Neural progenitor cell (in vitro differentiated cells): ENCODE measurements at regions not wholly inside any gene's neighbourhood (a gene's known extent, or its start where the extent isn't known, plus 50 kb on each side); places are given as distances from the start of the nearest gene placed in this dataset.

Source experiments
- DNase-seq: peaks from one replicate; pipeline ENCODE4 v3.0.0-alpha.2; 2016; ENCODE audit warnings: low spot score
- H2AFZ ChIP-seq: fragments of 200-600 bp; sonication (generic); replicated peaks from 2 replicates; pipeline ENCODE4 v1.6.1; 2016; ENCODE audit warnings: antibody characterized with exemption
- H3F3A ChIP-seq: fragments of 200-600 bp; sonication (generic); 2 replicates; pipeline ENCODE4 v1.6.1; 2016; ENCODE audit warnings: antibody characterized with exemption, low read depth
- H3K27ac ChIP-seq: fragments of 200-600 bp; sonication (generic); 2 replicates; pipeline ENCODE4 v1.5.1; 2016; ENCODE audit warnings: mild to moderate bottlenecking
- H3K27me3 ChIP-seq: fragments of 200-600 bp; sonication (generic); 2 replicates; pipeline ENCODE4 v1.6.1; 2016; ENCODE audit warnings: mild to moderate bottlenecking, moderate library complexity
- H3K36me3 ChIP-seq: fragments of 200-600 bp; sonication (generic); 2 replicates; pipeline ENCODE4 v1.5.1; 2016
- H3K4me1 ChIP-seq: fragments of 200-600 bp; sonication (generic); 2 replicates; pipeline ENCODE4 v1.6.1; 2016; ENCODE audit warnings: mixed run types
- H3K4me2 ChIP-seq: fragments of 200-600 bp; sonication (generic); 2 replicates; pipeline ENCODE4 v1.6.1; 2016
- H3K4me3 ChIP-seq: fragments of 200-600 bp; sonication (generic); 2 replicates; pipeline ENCODE4 v1.5.1; 2016
- H3K79me2 ChIP-seq: fragments of 200-600 bp; sonication (generic); 2 replicates; pipeline ENCODE4 v1.6.1; 2016; ENCODE audit warnings: low read depth
- H3K9ac ChIP-seq: fragments of 200-600 bp; sonication (generic); 2 replicates; pipeline ENCODE4 v1.6.1; 2016
- H3K9me3 ChIP-seq: fragments of 200-600 bp; sonication (generic); 2 replicates; pipeline ENCODE4 v1.5.1; 2016; ENCODE audit warnings: low read depth
- H4K20me1 ChIP-seq: fragments of 200-600 bp; sonication (generic); 2 replicates; pipeline ENCODE4 v1.6.1; 2016; ENCODE audit warnings: low read depth
- H3K27ac Mint-ChIP-seq: 3 replicates; pipeline ENCODE4 v1.8.0; 2021; ENCODE audit warnings: mixed read lengths
- H3K27me3 Mint-ChIP-seq: 2 replicates; pipeline ENCODE4 v1.8.0; 2022; ENCODE audit warnings: low read depth, mild to moderate bottlenecking, inconsistent platforms, moderate library complexity, mixed read lengths; ENCODE audit not compliant: insufficient read depth
- H3K36me3 Mint-ChIP-seq: 3 replicates; pipeline ENCODE4 v1.8.0; 2021; ENCODE audit warnings: mixed read lengths
- H3K4me1 Mint-ChIP-seq: 3 replicates; pipeline ENCODE4 v1.8.0; 2021; ENCODE audit warnings: mixed read lengths
- H3K4me3 Mint-ChIP-seq: 3 replicates; pipeline ENCODE4 v1.8.0; 2021; ENCODE audit warnings: mild to moderate bottlenecking, moderate library complexity, mixed read lengths
- H3K9me3 Mint-ChIP-seq: 3 replicates; pipeline ENCODE4 v1.8.0; 2020; ENCODE audit warnings: mixed read lengths
- EZH2 ChIP-seq: fragments of 200-600 bp; sonication (generic); IDR thresholded peaks from 2 replicates; pipeline ENCODE4 v1.6.1; 2017; ENCODE audit warnings: antibody characterized with exemption, mild to moderate bottlenecking, moderate library complexity
- EZH2phosphoT487 ChIP-seq: fragments of 200-600 bp; sonication (generic); IDR thresholded peaks from 2 replicates; pipeline ENCODE4 v1.6.1; 2017; ENCODE audit warnings: antibody characterized with exemption
- TF ChIP-seq, protein P1 (sequence below): fragments of 200-600 bp; sonication (generic); IDR thresholded peaks from 2 replicates; pipeline ENCODE4 v1.5.1; 2017; ENCODE audit warnings: antibody characterized with exemption, mild to moderate bottlenecking

DNA sequence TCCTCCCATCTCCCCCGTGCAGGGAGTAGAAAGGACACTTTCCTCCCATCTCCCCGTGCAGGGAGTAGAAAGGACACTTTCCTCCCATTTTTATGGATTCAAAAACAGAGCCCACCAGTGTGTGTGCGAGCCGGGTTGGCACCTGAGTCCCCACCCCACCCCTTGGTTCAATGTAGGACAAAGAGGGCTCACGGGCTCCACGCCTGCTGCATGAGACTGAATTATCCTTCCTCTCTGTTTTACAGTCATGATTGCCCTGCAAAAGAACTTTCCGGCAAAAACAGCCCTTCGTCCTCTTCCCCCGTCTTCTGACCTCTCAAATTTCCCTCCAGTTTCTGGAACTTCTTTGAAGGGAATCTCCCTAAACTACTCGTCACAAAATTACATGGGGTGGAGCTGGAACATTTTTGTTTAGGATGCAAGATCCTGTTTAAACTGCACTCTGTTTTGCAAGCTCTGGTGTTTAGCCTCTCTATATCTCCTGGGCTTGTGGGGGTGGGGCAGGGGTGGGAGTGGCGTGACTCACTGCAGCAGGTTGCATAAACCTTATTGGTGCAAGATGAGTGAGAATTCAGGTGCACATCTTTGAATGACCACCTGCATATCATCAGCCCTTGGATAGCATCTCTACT lies 99.8 kb downstream of the PSMG1 start:
- H3K4me1 ChIP-seq, result peaks cover 13% of the 10 kb centered on the region
- H3K27ac ChIP-seq, result no peak overlapping the region
- no peaks in the 10 kb centered on the region for H3K27me3 ChIP-seq
- DNase-seq, result no peak
- no peaks in the 10 kb centered on the region for H4K20me1 ChIP-seq
- Mint-ChIP-seq H3K27me3 (peaks cover 2% of the 10 kb centered on the region), H3K4me1 (peaks cover 21% of the 10 kb centered on the region), H3K4me3 (no peak overlapping the region), H3K9me3 (no peaks in the 10 kb centered on the region), H3K36me3 (no peaks in the 10 kb centered on the region), H3K27ac (no peak overlapping the region)
- no peaks in the 10 kb centered on the region for H3K36me3 ChIP-seq
- no peak overlapping the region for H3K4me2 ChIP-seq
- no peak overlapping the region for H2AFZ ChIP-seq
- no peaks in the 10 kb centered on the region for H3K9me3 ChIP-seq
- no peak overlapping the region for H3K4me3 ChIP-seq
- no peak for TF ChIP-seq EZH2phosphoT487
- H3K79me2 ChIP-seq, result no peaks in the 10 kb centered on the region
- peaks cover 17% of the 10 kb centered on the region for H3F3A ChIP-seq
- no peak overlapping the region for H3K9ac ChIP-seq

DNA sequence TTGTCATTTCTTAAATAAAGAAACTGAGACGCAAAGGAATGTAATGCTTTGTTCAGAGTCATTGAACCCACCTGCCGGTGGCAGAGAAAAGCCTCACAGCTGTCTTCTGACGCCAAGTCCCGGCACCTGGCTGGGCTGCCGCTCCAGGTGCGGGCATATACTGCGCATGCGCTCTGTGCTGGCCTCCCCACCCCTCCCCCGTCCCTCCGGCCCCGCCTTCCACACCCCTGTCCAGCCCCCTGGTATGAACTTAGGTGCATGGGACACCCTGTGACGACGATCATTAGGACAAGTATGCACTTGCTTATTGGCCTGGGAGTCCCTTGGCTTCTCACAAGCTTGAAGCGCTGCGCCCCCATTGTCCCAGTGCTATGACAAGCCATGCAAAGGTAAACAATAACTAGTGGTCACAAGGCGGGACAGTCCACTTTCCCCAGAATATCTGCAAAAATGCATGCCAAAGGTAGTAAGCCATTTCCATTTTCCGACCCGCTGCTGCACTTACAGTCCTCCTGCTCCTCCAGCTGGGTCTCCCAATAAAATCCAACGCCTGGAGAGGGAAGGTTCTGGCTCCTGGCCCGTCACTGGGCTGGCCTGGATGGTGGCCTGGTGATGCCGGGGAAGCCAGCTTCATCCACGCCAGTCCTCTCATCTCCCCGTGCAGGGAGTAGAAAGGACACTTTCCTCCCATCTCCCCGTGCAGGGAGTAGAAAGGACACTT lies 100.4 kb downstream of the PSMG1 start:
- Histone ChIP-seq H3K4me3 (no peak overlapping the region), H3K4me1 (peaks cover 8% of the 10 kb centered on the region), H3K27ac (no peak overlapping the region), H3K27me3 (no peaks in the 10 kb centered on the region), H3K36me3 (no peaks in the 10 kb centered on the region), H3K9me3 (no peaks in the 10 kb centered on the region), H3K4me2 (peak overlapping the region; percentile 33), H4K20me1 (no peaks in the 10 kb centered on the region), H2AFZ (no peak overlapping the region), H3F3A (peaks cover 11% of the 10 kb centered on the region), H3K9ac (no peak overlapping the region), H3K79me2 (no peaks in the 10 kb centered on the region)
- Mint-ChIP-seq H3K9me3 (no peaks in the 10 kb centered on the region), H3K4me3 (no peak overlapping the region), H3K27me3 (peaks cover 2% of the 10 kb centered on the region), H3K36me3 (no peaks in the 10 kb centered on the region), H3K4me1 (peaks cover 14% of the 10 kb centered on the region), H3K27ac (no peak overlapping the region)
- peak; percentile 51 for DNase-seq
- TF ChIP-seq EZH2, result no peak
- TF ChIP-seq, protein P1, sequence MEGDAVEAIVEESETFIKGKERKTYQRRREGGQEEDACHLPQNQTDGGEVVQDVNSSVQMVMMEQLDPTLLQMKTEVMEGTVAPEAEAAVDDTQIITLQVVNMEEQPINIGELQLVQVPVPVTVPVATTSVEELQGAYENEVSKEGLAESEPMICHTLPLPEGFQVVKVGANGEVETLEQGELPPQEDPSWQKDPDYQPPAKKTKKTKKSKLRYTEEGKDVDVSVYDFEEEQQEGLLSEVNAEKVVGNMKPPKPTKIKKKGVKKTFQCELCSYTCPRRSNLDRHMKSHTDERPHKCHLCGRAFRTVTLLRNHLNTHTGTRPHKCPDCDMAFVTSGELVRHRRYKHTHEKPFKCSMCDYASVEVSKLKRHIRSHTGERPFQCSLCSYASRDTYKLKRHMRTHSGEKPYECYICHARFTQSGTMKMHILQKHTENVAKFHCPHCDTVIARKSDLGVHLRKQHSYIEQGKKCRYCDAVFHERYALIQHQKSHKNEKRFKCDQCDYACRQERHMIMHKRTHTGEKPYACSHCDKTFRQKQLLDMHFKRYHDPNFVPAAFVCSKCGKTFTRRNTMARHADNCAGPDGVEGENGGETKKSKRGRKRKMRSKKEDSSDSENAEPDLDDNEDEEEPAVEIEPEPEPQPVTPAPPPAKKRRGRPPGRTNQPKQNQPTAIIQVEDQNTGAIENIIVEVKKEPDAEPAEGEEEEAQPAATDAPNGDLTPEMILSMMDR, result no peak
- no peak for TF ChIP-seq EZH2phosphoT487

DNA sequence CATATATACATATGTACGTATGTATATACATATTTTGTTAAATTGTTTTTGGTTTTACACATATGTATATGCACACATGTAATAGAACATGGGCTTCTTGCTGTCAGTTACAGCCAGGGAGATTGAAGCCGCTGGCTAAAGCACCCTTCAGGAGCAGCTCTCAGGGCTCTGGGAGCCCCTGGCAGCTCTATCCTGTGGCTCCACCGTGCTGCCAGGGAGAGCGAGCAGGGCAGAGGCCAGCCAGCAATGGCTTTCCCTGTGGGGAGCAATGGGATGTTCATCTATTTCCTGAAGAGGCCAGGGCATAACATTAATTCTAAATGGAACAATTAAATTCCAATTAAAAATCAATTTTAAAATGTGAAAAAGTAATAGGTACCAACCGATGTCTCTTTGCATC lies 102.9 kb downstream of the PSMG1 start:
- Histone ChIP-seq H4K20me1 (no peaks in the 10 kb centered on the region), H3K4me3 (no peak overlapping the region), H3K9me3 (no peaks in the 10 kb centered on the region), H3K4me1 (no peaks in the 10 kb centered on the region), H3F3A (no peaks in the 10 kb centered on the region), H3K4me2 (no peak overlapping the region), H2AFZ (no peak overlapping the region), H3K27ac (no peak overlapping the region), H3K27me3 (no peaks in the 10 kb centered on the region), H3K36me3 (no peaks in the 10 kb centered on the region), H3K79me2 (no peaks in the 10 kb centered on the region), H3K9ac (no peak overlapping the region)
- no peak overlapping the region for H3K27ac Mint-ChIP-seq
- no peaks in the 10 kb centered on the region for H3K36me3 Mint-ChIP-seq
- TF ChIP-seq EZH2 (no peak), EZH2phosphoT487 (no peak)
- TF ChIP-seq, protein P1, result no peak
- no peak for DNase-seq
- no peak overlapping the region for H3K4me3 Mint-ChIP-seq
- H3K27me3 Mint-ChIP-seq, result peaks cover 4% of the 10 kb centered on the region
- H3K4me1 Mint-ChIP-seq, result peaks cover 3% of the 10 kb centered on the region
- H3K9me3 Mint-ChIP-seq, result no peaks in the 10 kb centered on the region

DNA sequence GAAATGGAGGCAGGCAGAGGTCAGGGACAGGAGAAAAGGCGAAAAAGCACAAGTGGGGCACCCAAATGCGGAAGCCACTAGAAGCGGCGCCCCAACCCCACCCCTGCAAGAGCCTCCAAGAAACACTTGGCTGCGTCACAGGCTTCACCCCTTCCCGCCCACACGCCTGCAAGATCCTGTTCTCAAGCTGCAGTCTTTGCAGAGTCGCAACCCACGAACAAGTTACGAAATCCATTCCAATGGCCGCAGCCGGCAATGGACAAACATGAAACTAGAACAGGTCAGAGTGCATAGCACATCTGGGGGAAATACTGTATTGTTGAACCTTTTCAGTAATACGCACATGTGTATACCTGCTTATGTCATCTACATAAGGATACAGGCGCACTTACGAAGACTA lies 103.6 kb downstream of the PSMG1 start:
- no peak for TF ChIP-seq EZH2phosphoT487
- no peak for TF ChIP-seq EZH2
- TF ChIP-seq, protein P1, result no peak
- H2AFZ ChIP-seq, result no peak overlapping the region
- no peak overlapping the region for H3K27ac Mint-ChIP-seq
- H3K4me3 ChIP-seq, result no peak overlapping the region
- H3K36me3 Mint-ChIP-seq, result no peaks in the 10 kb centered on the region
- no peaks in the 10 kb centered on the region for H3K4me1 ChIP-seq
- H3F3A ChIP-seq, result no peaks in the 10 kb centered on the region
- H3K4me2 ChIP-seq, result no peak overlapping the region
- H3K4me3 Mint-ChIP-seq, result no peak overlapping the region
- no peaks in the 10 kb centered on the region for H3K36me3 ChIP-seq
- H3K9ac ChIP-seq, result no peak overlapping the region
- H3K27me3 ChIP-seq, result no peaks in the 10 kb centered on the region
- H3K27ac ChIP-seq, result no peak overlapping the region
- H3K4me1 Mint-ChIP-seq, result peaks cover 3% of the 10 kb centered on the region
- no peak for DNase-seq
- no peaks in the 10 kb centered on the region for H3K79me2 ChIP-seq
- H3K9me3 Mint-ChIP-seq, result peaks cover 5% of the 10 kb centered on the region
- no peaks in the 10 kb centered on the region for H4K20me1 ChIP-seq
- no peaks in the 10 kb centered on the region for H3K9me3 ChIP-seq
- H3K27me3 Mint-ChIP-seq, result peaks cover 2% of the 10 kb centered on the region
